ENCODE measurements at regions not wholly inside any gene's neighbourhood (a gene's known extent, or its start where the extent isn't known, plus 50 kb on each side); places are given as distances from the start of the nearest gene placed in this dataset.

GRCh38 chr14:59037620-59038019 is 150.8 kb upstream of the DAAM1 start:
- Histone ChIP-seq H3K27ac (no peak overlapping the region), H3K4me3 (no peak overlapping the region), H3K36me3 (no peaks in the 10 kb centered on the region), H3K9me3 (no peaks in the 10 kb centered on the region), H3K4me1 (no peaks in the 10 kb centered on the region), H3K27me3 (no peaks in the 10 kb centered on the region)
- no peak for DNase-seq (ENCODE audit: low spot score)
- no peak for TF ChIP-seq CTCF (IDR thresholded peaks at IDR 0.05)

GRCh38 chr14:59038746-59039145 is 149.7 kb upstream of the DAAM1 start:
- Histone ChIP-seq H3K9me3 (no peaks in the 10 kb centered on the region), H3K36me3 (no peaks in the 10 kb centered on the region), H3K27me3 (no peaks in the 10 kb centered on the region), H3K27ac (no peak overlapping the region), H3K4me1 (no peaks in the 10 kb centered on the region), H3K4me3 (no peak overlapping the region)
- DNase-seq (ENCODE audit: low spot score) = no peak
- TF ChIP-seq CTCF (IDR thresholded peaks at IDR 0.05) = no peak

- TF ChIP-seq CTCF (IDR thresholded peaks at IDR 0.05) = no peak
- Histone ChIP-seq H3K9me3 (peaks cover 0 to 6% of the 10 kb centered on the region in 2 donors), H3K27ac (no peak overlapping the region), H3K27me3 (no peaks in the 10 kb centered on the region), H3K4me3 (no peak overlapping the region), H3K4me1 (no peaks in the 10 kb centered on the region), H3K36me3 (no peaks in the 10 kb centered on the region)
- DNase-seq (ENCODE audit: low spot score) = no peak
These were observed 147.2 kb upstream of the DAAM1 start for GRCh38 chr14:59041308-59041707.

GRCh38 chr14:59044707-59045106 is 143.8 kb upstream of the DAAM1 start:
- Histone ChIP-seq H3K27ac (no peak overlapping the region), H3K4me1 (no peaks in the 10 kb centered on the region), H3K36me3 (no peaks in the 10 kb centered on the region), H3K9me3 (peaks cover 0 to 6% of the 10 kb centered on the region in 2 donors), H3K27me3 (no peaks in the 10 kb centered on the region), H3K4me3 (no peak overlapping the region)
- no peak for TF ChIP-seq CTCF (IDR thresholded peaks at IDR 0.05)
- DNase-seq (ENCODE audit: low spot score) = no peak

GRCh38 chr14:59046746-59047145 is 141.7 kb upstream of the DAAM1 start:
- no peak for DNase-seq (ENCODE audit: low spot score)
- Histone ChIP-seq H3K4me1 (no peaks in the 10 kb centered on the region), H3K27me3 (no peaks in the 10 kb centered on the region), H3K36me3 (no peaks in the 10 kb centered on the region), H3K4me3 (no peak overlapping the region), H3K27ac (no peak overlapping the region), H3K9me3 (peaks cover 0 to 6% of the 10 kb centered on the region in 2 donors)
- TF ChIP-seq CTCF (IDR thresholded peaks at IDR 0.05) = no peak

- Histone ChIP-seq H3K4me3 (no peak overlapping the region), H3K27ac (no peak overlapping the region), H3K9me3 (no peaks in the 10 kb centered on the region), H3K36me3 (no peaks in the 10 kb centered on the region), H3K27me3 (no peaks in the 10 kb centered on the region), H3K4me1 (no peaks in the 10 kb centered on the region)
- DNase-seq (ENCODE audit: low spot score) = no peak
- TF ChIP-seq CTCF (IDR thresholded peaks at IDR 0.05) = no peak
These were observed 133.5 kb upstream of the DAAM1 start for GRCh38 chr14:59055006-59055405.

All from right atrium auricular region (tissue), 2 donors.